GM12864 (cell line): ENCODE measurements at regions not wholly inside any gene's neighbourhood (a gene's known extent, or its start where the extent isn't known, plus 50 kb on each side); places are given as distances from the start of the nearest gene placed in this dataset.

Source experiments
- DNase-seq: peaks from one replicate; pipeline ENCODE4 v3.0.0-alpha.2; 2011; ENCODE audit warnings: low read depth
- H3K4me3 ChIP-seq: 2 replicates; pipeline ENCODE4 v1.5.1; 2011; ENCODE audit warnings: mild to moderate bottlenecking, low read depth, low read length, control low read depth
- CTCF ChIP-seq: IDR thresholded peaks from 2 replicates; pipeline ENCODE4 v1.5.1; 2011; ENCODE audit warnings: low read depth, mild to moderate bottlenecking, moderate library complexity, low read length, control low read depth, inconsistent platforms; ENCODE audit errors: missing control alignments

- no peak for TF ChIP-seq CTCF
- H3K4me3 ChIP-seq: no peak overlapping the region
- no peak for DNase-seq
Observed at GRCh38 chr6:85368631-85369030, 81.3 kb upstream of the NT5E start.

GRCh38 chr6:85364344-85364743, 85.5 kb upstream of the NT5E start:
- no peak overlapping the region for H3K4me3 ChIP-seq
- no peak for TF ChIP-seq CTCF
- no peak for DNase-seq

- TF ChIP-seq CTCF: no peak
- H3K4me3 ChIP-seq: no peak overlapping the region
- DNase-seq: no peak
Observed at GRCh38 chr6:85363870-85364269, 86.0 kb upstream of the NT5E start.

GRCh38 chr6:85362652-85363310, 87.1 kb upstream of the NT5E start:
- no peak overlapping the region for H3K4me3 ChIP-seq
- DNase-seq: no peak
- no peak for TF ChIP-seq CTCF

- H3K4me3 ChIP-seq: no peak overlapping the region
- TF ChIP-seq CTCF: no peak
Observed at GRCh38 chr6:85361643-85362014, 88.3 kb upstream of the NT5E start.

GRCh38 chr6:85360794-85361642, 88.9 kb upstream of the NT5E start:
- DNase-seq: no peak
- TF ChIP-seq CTCF: no peak
- no peak overlapping the region for H3K4me3 ChIP-seq

More at GRCh38 chr6:85361643-85362014, 88.3 kb upstream of the NT5E start:
- no peak for DNase-seq
